ENCODE measurements at regions not wholly inside any gene's neighbourhood (a gene's known extent, or its start where the extent isn't known, plus 50 kb on each side); places are given as distances from the start of the nearest gene placed in this dataset.

DNA sequence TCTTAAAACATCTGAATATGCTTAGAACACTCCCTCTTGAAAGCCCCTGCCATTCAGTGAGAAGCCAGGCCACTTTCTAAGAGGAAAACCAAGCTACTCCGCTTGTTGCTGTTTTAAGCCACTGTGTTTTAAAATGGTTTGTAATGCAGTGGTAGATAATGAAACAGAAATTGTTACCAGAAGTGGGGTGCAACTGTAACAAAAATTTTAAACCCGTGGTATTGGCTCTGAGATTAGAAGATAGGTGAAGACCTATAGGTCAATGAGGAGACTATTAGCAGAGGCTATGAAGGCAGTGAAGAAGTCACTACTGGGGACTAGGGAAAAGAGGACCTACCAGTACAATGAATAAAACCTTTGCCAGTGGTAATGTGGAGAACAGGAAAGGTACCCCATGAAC lies 266.5 kb downstream of the IRF8 start:
- Mint-ChIP-seq H3K36me3 (ENCODE audit: unreplicated experiment) (no peaks in the 10 kb centered on the region), H3K27me3 (ENCODE audit: unreplicated experiment) (no peaks in the 10 kb centered on the region), H3K4me1 (ENCODE audit: unreplicated experiment) (no peaks in the 10 kb centered on the region), H3K27ac (ENCODE audit: unreplicated experiment) (no peak overlapping the region), H3K9me3 (ENCODE audit: unreplicated experiment) (peaks cover 19% of the 10 kb centered on the region), H3K4me3 (ENCODE audit: unreplicated experiment) (no peak overlapping the region)
- TF ChIP-seq, protein P1, sequence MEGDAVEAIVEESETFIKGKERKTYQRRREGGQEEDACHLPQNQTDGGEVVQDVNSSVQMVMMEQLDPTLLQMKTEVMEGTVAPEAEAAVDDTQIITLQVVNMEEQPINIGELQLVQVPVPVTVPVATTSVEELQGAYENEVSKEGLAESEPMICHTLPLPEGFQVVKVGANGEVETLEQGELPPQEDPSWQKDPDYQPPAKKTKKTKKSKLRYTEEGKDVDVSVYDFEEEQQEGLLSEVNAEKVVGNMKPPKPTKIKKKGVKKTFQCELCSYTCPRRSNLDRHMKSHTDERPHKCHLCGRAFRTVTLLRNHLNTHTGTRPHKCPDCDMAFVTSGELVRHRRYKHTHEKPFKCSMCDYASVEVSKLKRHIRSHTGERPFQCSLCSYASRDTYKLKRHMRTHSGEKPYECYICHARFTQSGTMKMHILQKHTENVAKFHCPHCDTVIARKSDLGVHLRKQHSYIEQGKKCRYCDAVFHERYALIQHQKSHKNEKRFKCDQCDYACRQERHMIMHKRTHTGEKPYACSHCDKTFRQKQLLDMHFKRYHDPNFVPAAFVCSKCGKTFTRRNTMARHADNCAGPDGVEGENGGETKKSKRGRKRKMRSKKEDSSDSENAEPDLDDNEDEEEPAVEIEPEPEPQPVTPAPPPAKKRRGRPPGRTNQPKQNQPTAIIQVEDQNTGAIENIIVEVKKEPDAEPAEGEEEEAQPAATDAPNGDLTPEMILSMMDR (IDR thresholded peaks at IDR 0.05) = no peak
- no peak for DNase-seq (ENCODE audit: extremely low spot score, unreplicated experiment)

DNA sequence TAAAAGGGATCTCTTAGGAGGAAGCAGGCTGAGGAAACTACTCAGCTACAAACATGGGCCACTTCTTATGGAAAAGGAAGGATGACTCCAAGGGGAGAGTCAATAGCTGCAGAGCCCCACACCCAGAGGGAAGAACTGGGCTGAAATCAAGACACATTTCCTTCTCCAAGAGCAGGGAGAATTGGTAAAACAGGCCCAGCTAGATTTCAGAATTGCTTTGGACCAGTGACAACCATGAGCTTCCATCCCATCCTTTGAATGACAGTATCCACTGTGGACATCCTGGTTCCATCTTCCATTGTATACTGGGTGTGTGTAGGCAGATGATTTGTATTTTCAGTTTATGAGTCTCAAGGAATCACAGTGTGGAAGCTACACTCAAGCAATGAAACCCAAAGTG lies 267.5 kb downstream of the IRF8 start:
- Mint-ChIP-seq H3K4me3 (ENCODE audit: unreplicated experiment) (no peak overlapping the region), H3K27ac (ENCODE audit: unreplicated experiment) (no peak overlapping the region), H3K36me3 (ENCODE audit: unreplicated experiment) (no peaks in the 10 kb centered on the region), H3K9me3 (ENCODE audit: unreplicated experiment) (peaks cover 19% of the 10 kb centered on the region), H3K4me1 (ENCODE audit: unreplicated experiment) (no peaks in the 10 kb centered on the region), H3K27me3 (ENCODE audit: unreplicated experiment) (no peaks in the 10 kb centered on the region)
- no peak for DNase-seq (ENCODE audit: extremely low spot score, unreplicated experiment)
- TF ChIP-seq, protein P1 (IDR thresholded peaks at IDR 0.05) = no peak

DNA sequence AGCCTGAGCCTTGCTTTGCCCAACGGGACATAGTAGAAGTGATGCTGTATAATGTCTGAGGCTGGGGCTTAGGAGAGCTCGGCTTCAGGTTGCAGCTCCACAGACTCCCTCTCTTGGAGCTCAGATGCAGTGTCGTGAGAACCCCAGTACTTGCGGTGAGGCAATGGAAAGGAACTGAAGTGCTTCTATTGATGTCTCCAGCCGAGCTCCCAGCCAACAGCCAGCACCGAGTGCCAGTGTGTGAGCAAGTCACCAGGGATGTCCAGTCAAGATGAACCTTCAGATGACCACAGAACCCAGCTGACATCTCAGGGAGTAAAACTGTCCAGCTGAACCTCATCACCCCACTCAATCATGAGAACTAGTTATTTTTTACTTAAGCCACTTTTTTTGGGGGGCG lies 268.1 kb downstream of the IRF8 start:
- Mint-ChIP-seq H3K27me3 (ENCODE audit: unreplicated experiment) (no peaks in the 10 kb centered on the region), H3K36me3 (ENCODE audit: unreplicated experiment) (no peaks in the 10 kb centered on the region)
- TF ChIP-seq, protein P1 (IDR thresholded peaks at IDR 0.05) = no peak

GRCh38 chr16:86170720-86171119 lies 271.8 kb downstream of the IRF8 start:
- Mint-ChIP-seq H3K9me3 (ENCODE audit: unreplicated experiment) (peaks cover 7% of the 10 kb centered on the region), H3K4me3 (ENCODE audit: unreplicated experiment) (no peak overlapping the region)
- no peak for DNase-seq (ENCODE audit: extremely low spot score, unreplicated experiment)

More for the DNA sequence above, 268.1 kb downstream of the IRF8 start:
- DNase-seq (ENCODE audit: extremely low spot score, unreplicated experiment) = no peak
- peaks cover 19% of the 10 kb centered on the region for H3K9me3 Mint-ChIP-seq (ENCODE audit: unreplicated experiment)
- H3K4me1 Mint-ChIP-seq (ENCODE audit: unreplicated experiment) = no peaks in the 10 kb centered on the region
- no peak overlapping the region for H3K4me3 Mint-ChIP-seq (ENCODE audit: unreplicated experiment)
- H3K27ac Mint-ChIP-seq (ENCODE audit: unreplicated experiment) = no peak overlapping the region

DNA sequence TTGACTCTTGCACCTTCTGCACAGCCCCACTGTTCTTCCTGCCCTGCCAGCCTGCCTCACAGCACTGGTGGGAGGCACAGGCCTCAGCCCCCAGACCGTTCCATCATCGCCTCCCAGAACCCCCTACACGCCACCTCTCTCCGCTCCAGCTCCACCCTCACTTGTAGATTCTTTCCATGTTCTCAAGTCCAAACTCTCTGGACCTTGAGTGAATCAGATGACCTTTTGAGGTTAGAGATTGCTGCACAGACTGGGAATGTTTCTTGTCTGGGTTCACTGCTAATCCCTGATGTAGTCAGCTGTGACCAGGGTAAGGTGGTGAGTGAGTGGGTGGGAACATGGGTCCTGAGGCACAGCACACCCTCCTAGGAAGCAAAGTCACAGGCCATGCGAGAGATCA lies 272.4 kb downstream of the IRF8 start:
- no peak overlapping the region for H3K27ac Mint-ChIP-seq (ENCODE audit: unreplicated experiment)
- DNase-seq (ENCODE audit: extremely low spot score, unreplicated experiment) = no peak
- no peaks in the 10 kb centered on the region for H3K4me1 Mint-ChIP-seq (ENCODE audit: unreplicated experiment)
- H3K36me3 Mint-ChIP-seq (ENCODE audit: unreplicated experiment) = no peaks in the 10 kb centered on the region
- peaks cover under 1% of the 10 kb centered on the region for H3K9me3 Mint-ChIP-seq (ENCODE audit: unreplicated experiment)
- TF ChIP-seq, protein P1 (IDR thresholded peaks at IDR 0.05) = no peak
- H3K27me3 Mint-ChIP-seq (ENCODE audit: unreplicated experiment) = peaks cover 14% of the 10 kb centered on the region
- no peak overlapping the region for H3K4me3 Mint-ChIP-seq (ENCODE audit: unreplicated experiment)

More at GRCh38 chr16:86170720-86171119, 271.8 kb downstream of the IRF8 start:
- Mint-ChIP-seq H3K27ac (ENCODE audit: unreplicated experiment) (no peak overlapping the region), H3K27me3 (ENCODE audit: unreplicated experiment) (peaks cover 14% of the 10 kb centered on the region), H3K4me1 (ENCODE audit: unreplicated experiment) (no peaks in the 10 kb centered on the region), H3K36me3 (ENCODE audit: unreplicated experiment) (no peaks in the 10 kb centered on the region)
- TF ChIP-seq, protein P1 (IDR thresholded peaks at IDR 0.05) = no peak
